Activated naive CD8-positive, alpha-beta T cell treated with anti-CD3 and anti-CD28 coated beads for 36 hours (primary cell): ENCODE measurements at regions not wholly inside any gene's neighbourhood (a gene's known extent, or its start where the extent isn't known, plus 50 kb on each side); places are given as distances from the start of the nearest gene placed in this dataset.
"Not testable (repeated sequence)": the region's sequence is repeated elsewhere in the genome, so short reads cannot be mapped to it uniquely, and the experiment has no call there.

Experiments used
- DNase-seq: peaks from one replicate; pipeline ENCODE4 v3.0.0; 2021
- H3K27ac Mint-ChIP-seq: one replicate; pipeline ENCODE4 v1.8.0; 2022; ENCODE audit warnings: mild to moderate bottlenecking, moderate library complexity, mixed read lengths
- H3K27me3 Mint-ChIP-seq: one replicate; pipeline ENCODE4 v1.8.0; 2022; ENCODE audit warnings: mild to moderate bottlenecking, mixed read lengths
- H3K36me3 Mint-ChIP-seq: one replicate; pipeline ENCODE4 v1.8.0; 2021; ENCODE audit warnings: mild to moderate bottlenecking, mixed read lengths
- H3K4me1 Mint-ChIP-seq: one replicate; pipeline ENCODE4 v1.8.0; 2021; ENCODE audit warnings: mixed read lengths
- H3K4me3 Mint-ChIP-seq: one replicate; pipeline ENCODE4 v1.8.0; 2022; ENCODE audit warnings: mild to moderate bottlenecking, moderate library complexity, mixed read lengths
- H3K9me3 Mint-ChIP-seq: one replicate; pipeline ENCODE4 v1.8.0; 2022; ENCODE audit warnings: mixed read lengths

DNA sequence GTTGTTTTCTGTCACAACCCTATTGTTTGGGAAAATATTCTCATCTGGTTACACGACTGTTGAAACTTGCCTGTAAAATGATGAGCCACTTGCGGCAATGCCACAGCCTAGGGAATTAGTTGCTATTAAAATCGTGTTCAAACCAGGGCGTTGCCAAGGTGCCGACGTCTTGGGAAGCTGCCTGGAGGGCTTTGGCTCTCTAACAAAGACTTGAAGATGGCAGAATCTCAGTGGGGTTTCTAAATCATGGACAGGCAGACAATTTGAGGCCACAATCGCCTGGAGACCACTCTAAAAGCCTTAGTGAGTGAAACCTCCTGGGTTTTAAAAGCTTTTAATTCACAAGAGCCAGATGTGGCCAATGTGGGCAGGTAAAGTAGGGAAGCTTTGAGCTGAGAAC is 117.2 kb upstream of the BMAL1 start:
- no peak for DNase-seq
- Mint-ChIP-seq H3K27me3 (peaks cover 11% of the 10 kb centered on the region), H3K9me3 (peaks cover 16% of the 10 kb centered on the region), H3K27ac (no peak overlapping the region), H3K4me1 (no peaks in the 10 kb centered on the region), H3K36me3 (no peaks in the 10 kb centered on the region), H3K4me3 (no peak overlapping the region)

DNA sequence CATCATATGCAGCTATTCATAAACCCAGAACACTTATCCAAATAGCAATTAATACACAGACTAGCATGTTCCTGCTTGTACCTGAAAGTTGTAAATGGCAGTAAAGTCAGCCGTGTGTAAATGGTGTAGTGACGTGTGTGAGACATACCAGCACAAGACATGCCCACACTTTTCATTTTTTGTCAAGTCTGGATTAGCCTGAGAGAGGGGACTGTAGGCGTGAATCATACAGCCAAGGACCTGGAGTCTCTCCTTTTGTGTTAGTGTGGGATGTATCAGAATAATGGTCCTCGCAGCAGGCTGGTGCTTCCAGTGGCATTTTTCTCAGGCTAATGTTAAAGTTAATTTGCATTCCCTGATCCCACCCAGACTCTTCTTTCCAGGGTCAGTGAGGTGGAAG is 116.8 kb upstream of the BMAL1 start:
- Mint-ChIP-seq H3K27ac (no peak overlapping the region), H3K9me3 (peaks cover 12% of the 10 kb centered on the region), H3K4me1 (no peaks in the 10 kb centered on the region)

GRCh38 chr11:13163158-13163557 is 114.4 kb upstream of the BMAL1 start:
- DNase-seq: no peak
- peaks cover 3% of the 10 kb centered on the region for H3K9me3 Mint-ChIP-seq
- peaks cover 7% of the 10 kb centered on the region for H3K27me3 Mint-ChIP-seq
- no peaks in the 10 kb centered on the region for H3K36me3 Mint-ChIP-seq
- H3K4me1 Mint-ChIP-seq: no peaks in the 10 kb centered on the region
- no peak overlapping the region for H3K27ac Mint-ChIP-seq
- H3K4me3 Mint-ChIP-seq: no peak overlapping the region

More for the DNA sequence above, 116.8 kb upstream of the BMAL1 start:
- H3K27me3 Mint-ChIP-seq: peaks cover 11% of the 10 kb centered on the region
- no peak for DNase-seq
- H3K4me3 Mint-ChIP-seq: no peak overlapping the region
- no peaks in the 10 kb centered on the region for H3K36me3 Mint-ChIP-seq

- Mint-ChIP-seq H3K27me3 (peaks cover 7% of the 10 kb centered on the region), H3K4me3 (no peak overlapping the region), H3K4me1 (no peaks in the 10 kb centered on the region), H3K27ac (no peak overlapping the region), H3K36me3 (no peaks in the 10 kb centered on the region), H3K9me3 (no peaks in the 10 kb centered on the region)
- no peak for DNase-seq
Measured at GRCh38 chr11:13166036-13166435, 111.6 kb upstream of the BMAL1 start.

DNA sequence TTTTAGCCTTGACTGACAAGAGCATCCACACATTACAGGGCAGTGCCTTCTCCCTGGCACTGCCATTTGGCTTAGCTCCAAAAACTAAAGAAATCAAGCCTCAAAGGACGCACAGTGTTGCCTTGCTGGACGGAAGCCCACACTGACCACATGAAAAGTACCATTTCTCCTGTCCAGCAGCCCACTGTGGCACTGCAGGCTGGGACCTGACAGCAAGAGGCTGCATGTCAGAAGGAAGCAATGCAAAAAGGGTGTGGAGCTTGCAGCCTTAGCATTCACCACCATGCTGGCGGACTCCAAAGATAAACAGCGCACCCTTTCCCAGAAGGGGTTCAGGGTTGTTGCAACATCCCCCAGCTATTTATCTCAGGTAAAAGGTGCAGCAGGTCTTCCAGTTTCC is 109.3 kb upstream of the BMAL1 start:
- no peaks in the 10 kb centered on the region for H3K36me3 Mint-ChIP-seq
- peaks cover 11% of the 10 kb centered on the region for H3K27me3 Mint-ChIP-seq
- no peak for DNase-seq
- no peak overlapping the region for H3K27ac Mint-ChIP-seq
- H3K4me1 Mint-ChIP-seq: no peaks in the 10 kb centered on the region
- H3K9me3 Mint-ChIP-seq: no peaks in the 10 kb centered on the region
- H3K4me3 Mint-ChIP-seq: no peak overlapping the region

DNA sequence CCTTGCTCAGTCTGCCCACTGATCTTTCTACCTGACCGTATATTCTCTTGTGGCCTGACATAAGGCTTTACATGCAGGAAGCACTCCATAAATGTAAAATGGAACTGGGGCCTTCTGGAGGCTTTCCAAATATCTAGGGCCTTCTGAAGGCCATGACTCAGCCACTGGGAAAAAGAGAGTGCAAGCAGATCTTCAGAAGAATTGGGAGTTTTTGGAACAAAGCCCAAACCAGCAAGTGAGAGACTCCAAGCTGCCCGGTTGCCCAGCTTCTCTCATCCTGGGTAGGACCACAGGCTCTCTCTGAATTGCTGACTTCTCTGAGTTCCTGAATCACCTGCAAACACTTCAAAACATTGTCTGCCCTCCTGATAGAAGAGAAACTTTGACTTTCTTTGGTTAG is 107.9 kb upstream of the BMAL1 start:
- H3K27ac Mint-ChIP-seq: no peak overlapping the region
- no peak for DNase-seq
- H3K4me1 Mint-ChIP-seq: no peaks in the 10 kb centered on the region
- peaks cover 8% of the 10 kb centered on the region for H3K27me3 Mint-ChIP-seq
- no peak overlapping the region for H3K4me3 Mint-ChIP-seq
- H3K36me3 Mint-ChIP-seq: no peaks in the 10 kb centered on the region
- H3K9me3 Mint-ChIP-seq: no peaks in the 10 kb centered on the region

DNA sequence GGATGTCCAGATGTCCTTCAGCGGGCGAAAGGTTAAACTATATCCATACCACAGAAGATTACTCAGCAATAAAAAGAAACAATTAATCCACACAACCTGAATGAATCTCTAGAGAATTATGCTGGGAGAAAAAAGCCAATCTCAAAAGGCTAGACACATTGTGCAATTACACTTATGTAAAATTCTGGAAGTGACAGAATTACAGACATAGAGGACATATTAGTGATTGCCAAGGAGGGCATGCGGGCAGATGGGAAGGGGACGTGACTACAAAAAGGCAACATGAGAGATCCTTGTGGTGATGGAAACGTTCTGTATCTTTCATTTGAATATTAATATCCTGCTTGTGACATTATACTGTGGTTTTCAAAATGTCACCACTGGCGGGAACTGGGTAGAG is 103.5 kb upstream of the BMAL1 start:
- H3K36me3 Mint-ChIP-seq: no peaks in the 10 kb centered on the region
- no peak for DNase-seq
- H3K27ac Mint-ChIP-seq: no peak overlapping the region
- no peak overlapping the region for H3K4me3 Mint-ChIP-seq
- no peaks in the 10 kb centered on the region for H3K4me1 Mint-ChIP-seq
- H3K27me3 Mint-ChIP-seq: peaks cover 9% of the 10 kb centered on the region
- H3K9me3 Mint-ChIP-seq: no peaks in the 10 kb centered on the region

GRCh38 chr11:13183094-13183825 is 94.3 kb upstream of the BMAL1 start:
- Mint-ChIP-seq H3K36me3 (peaks cover 1% of the 10 kb centered on the region), H3K4me1 (peaks cover 3% of the 10 kb centered on the region), H3K27me3 (peaks cover 6% of the 10 kb centered on the region), H3K27ac (no peak overlapping the region), H3K9me3 (peaks cover 10% of the 10 kb centered on the region), H3K4me3 (no peak overlapping the region)
- DNase-seq: no peak

GRCh38 chr11:13183826-13184196 is 93.8 kb upstream of the BMAL1 start:
- H3K36me3 Mint-ChIP-seq: peaks cover 3% of the 10 kb centered on the region
- H3K4me1 Mint-ChIP-seq: peaks cover 3% of the 10 kb centered on the region
- no peak for DNase-seq
- H3K27ac Mint-ChIP-seq: no peak overlapping the region
- H3K27me3 Mint-ChIP-seq: peaks cover 10% of the 10 kb centered on the region
- no peak overlapping the region for H3K4me3 Mint-ChIP-seq
- peaks cover 15% of the 10 kb centered on the region for H3K9me3 Mint-ChIP-seq

GRCh38 chr11:13184295-13184794 is 93.2 kb upstream of the BMAL1 start:
- Mint-ChIP-seq H3K9me3 (peaks cover 15% of the 10 kb centered on the region), H3K27me3 (peaks cover 11% of the 10 kb centered on the region), H3K4me1 (peaks cover 3% of the 10 kb centered on the region), H3K27ac (no peak overlapping the region), H3K36me3 (peaks cover 3% of the 10 kb centered on the region), H3K4me3 (no peak overlapping the region)
- DNase-seq: no peak

DNA sequence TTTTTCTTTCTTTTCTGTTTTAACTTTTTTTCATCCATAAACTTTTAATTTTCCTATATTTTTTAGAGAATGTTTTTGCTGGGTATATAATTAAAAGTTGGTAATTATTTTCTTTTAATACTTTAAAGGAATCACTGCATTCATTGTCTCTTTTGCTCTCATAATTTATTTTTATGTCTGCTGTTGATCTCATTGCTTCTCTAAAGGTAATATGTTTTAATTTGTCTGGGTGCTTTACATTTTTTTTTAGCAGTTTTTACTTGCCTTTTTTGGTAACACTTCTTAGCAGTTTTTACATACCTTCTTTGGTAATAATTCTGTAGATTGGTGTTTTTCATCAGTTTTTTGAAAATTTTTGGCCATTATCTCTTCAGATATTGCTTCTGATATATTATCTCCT is 89.4 kb upstream of the BMAL1 start:
- DNase-seq: no peak
- no peak overlapping the region for H3K4me3 Mint-ChIP-seq
- H3K27ac Mint-ChIP-seq: no peak overlapping the region
- peaks cover 21% of the 10 kb centered on the region for H3K27me3 Mint-ChIP-seq
- peaks cover 3% of the 10 kb centered on the region for H3K36me3 Mint-ChIP-seq
- H3K9me3 Mint-ChIP-seq: peaks cover 17% of the 10 kb centered on the region
- H3K4me1 Mint-ChIP-seq: peaks cover 1% of the 10 kb centered on the region

DNA sequence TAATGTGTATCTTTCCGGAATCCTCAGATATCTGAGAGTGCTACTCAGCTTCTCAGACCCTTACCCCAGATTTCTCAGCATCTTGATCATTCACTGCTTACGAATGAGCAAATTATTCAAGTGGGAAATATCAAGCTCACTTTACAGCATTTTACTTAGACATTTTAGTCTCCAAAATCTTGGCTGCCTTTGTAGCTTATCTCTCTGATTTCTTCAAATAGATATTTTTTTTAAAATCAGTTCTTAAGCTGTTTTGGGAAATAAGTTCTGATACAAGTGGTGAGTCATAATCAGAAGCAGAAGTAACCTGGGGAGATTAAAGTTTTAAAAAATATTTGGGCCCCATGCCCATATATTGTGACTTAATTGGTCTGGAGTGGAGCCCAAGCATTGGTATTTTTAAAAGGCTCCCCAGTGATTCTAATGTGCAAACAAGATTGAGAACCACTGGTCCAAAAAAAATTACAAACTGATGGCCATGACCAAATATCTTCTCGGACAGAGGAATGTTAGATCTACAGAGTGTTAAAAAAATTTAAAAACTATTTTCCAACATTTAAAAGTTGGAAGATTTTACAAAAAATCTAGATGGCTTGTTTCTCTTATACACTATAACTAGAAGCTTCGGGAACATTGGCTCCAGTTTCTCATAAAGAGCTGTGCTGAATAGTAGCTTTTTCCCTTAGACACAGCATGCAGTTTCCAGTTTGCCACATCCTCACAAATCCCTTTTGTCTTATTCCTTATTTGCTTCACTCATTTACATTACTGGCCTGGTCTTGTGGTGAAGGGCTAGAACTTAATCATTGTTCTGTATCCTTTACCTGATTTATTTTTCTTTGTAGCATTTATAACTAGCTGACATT is 87.8 kb upstream of the BMAL1 start:
- DNase-seq: no peak
- H3K27ac Mint-ChIP-seq: no peak overlapping the region
- H3K36me3 Mint-ChIP-seq: peaks cover 3% of the 10 kb centered on the region
- no peaks in the 10 kb centered on the region for H3K4me1 Mint-ChIP-seq
- H3K9me3 Mint-ChIP-seq: peaks cover 17% of the 10 kb centered on the region
- H3K4me3 Mint-ChIP-seq: no peak overlapping the region
- H3K27me3 Mint-ChIP-seq: peaks cover 29% of the 10 kb centered on the region

GRCh38 chr11:13193613-13194012 is 84.0 kb upstream of the BMAL1 start:
- H3K36me3 Mint-ChIP-seq: peaks cover 4% of the 10 kb centered on the region
- no peak overlapping the region for H3K4me3 Mint-ChIP-seq
- peaks cover 25% of the 10 kb centered on the region for H3K27me3 Mint-ChIP-seq
- H3K27ac Mint-ChIP-seq: no peak overlapping the region
- peaks cover 21% of the 10 kb centered on the region for H3K9me3 Mint-ChIP-seq
- no peak for DNase-seq
- no peaks in the 10 kb centered on the region for H3K4me1 Mint-ChIP-seq

- not testable (repeated sequence) for H3K4me3 Mint-ChIP-seq
Measured at GRCh38 chr11:13197374-13197773, 80.2 kb upstream of the BMAL1 start.

DNA sequence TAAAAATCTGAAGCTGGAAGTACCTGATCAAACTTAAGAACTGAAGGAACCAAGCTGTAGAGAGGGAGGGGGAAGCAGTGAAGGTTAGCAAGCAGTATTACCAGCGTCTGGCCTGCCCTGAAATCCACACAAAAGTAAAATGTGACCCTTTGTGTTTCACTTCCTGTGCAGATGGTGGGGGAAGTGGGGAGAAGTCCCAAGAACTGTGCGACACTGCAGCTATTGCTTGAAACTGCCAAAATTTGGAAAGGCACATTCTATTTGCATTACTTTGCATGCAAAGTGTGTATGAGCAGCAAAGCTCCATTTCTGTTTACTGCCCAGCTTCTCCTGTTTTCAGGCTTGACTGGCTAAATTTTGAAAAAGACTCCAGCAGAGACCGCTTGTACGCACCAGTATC is 72.1 kb upstream of the BMAL1 start:
- Mint-ChIP-seq H3K4me1 (peaks cover 36% of the 10 kb centered on the region), H3K36me3 (no peaks in the 10 kb centered on the region), H3K9me3 (no peaks in the 10 kb centered on the region), H3K4me3 (no peak overlapping the region), H3K27me3 (no peaks in the 10 kb centered on the region), H3K27ac (no peak overlapping the region)
- DNase-seq: no peak

More at GRCh38 chr11:13197374-13197773, 80.2 kb upstream of the BMAL1 start:
- H3K36me3 Mint-ChIP-seq, H3K4me1 Mint-ChIP-seq, H3K27me3 Mint-ChIP-seq, DNase-seq, H3K27ac Mint-ChIP-seq: not testable (repeated sequence)
- peaks cover 20% of the 10 kb centered on the region for H3K9me3 Mint-ChIP-seq
